ENCODE measurements at regions not wholly inside any gene's neighbourhood (a gene's known extent, or its start where the extent isn't known, plus 50 kb on each side); places are given as distances from the start of the nearest gene placed in this dataset.

- H3K79me2 ChIP-seq (ENCODE audit: low read length), result no peaks in the 10 kb centered on the region
- peaks cover 27% of the 10 kb centered on the region for H3K27me3 ChIP-seq (ENCODE audit: low read length)
- no peak overlapping the region for H2AFZ ChIP-seq (ENCODE audit: low read length)
- no peak overlapping the region for H3K4me3 ChIP-seq (ENCODE audit: low read length)
- H4K20me1 ChIP-seq (ENCODE audit: low read length), result no peaks in the 10 kb centered on the region
- no peak overlapping the region for H3K9ac ChIP-seq (ENCODE audit: low read length)
- H3K4me1 ChIP-seq (ENCODE audit: insufficient read depth, low read length), result no peaks in the 10 kb centered on the region
- no TSS peak for BruUV-seq (replicated peaks)
- no peak for TF ChIP-seq EZH2phosphoT487 (IDR thresholded peaks at IDR 0.05; ENCODE audit: borderline replicate concordance, low read length)
- TF ChIP-seq, protein P1, sequence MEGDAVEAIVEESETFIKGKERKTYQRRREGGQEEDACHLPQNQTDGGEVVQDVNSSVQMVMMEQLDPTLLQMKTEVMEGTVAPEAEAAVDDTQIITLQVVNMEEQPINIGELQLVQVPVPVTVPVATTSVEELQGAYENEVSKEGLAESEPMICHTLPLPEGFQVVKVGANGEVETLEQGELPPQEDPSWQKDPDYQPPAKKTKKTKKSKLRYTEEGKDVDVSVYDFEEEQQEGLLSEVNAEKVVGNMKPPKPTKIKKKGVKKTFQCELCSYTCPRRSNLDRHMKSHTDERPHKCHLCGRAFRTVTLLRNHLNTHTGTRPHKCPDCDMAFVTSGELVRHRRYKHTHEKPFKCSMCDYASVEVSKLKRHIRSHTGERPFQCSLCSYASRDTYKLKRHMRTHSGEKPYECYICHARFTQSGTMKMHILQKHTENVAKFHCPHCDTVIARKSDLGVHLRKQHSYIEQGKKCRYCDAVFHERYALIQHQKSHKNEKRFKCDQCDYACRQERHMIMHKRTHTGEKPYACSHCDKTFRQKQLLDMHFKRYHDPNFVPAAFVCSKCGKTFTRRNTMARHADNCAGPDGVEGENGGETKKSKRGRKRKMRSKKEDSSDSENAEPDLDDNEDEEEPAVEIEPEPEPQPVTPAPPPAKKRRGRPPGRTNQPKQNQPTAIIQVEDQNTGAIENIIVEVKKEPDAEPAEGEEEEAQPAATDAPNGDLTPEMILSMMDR (conservative IDR thresholded peaks at IDR 0.05; ENCODE audit: low read depth, low read length), result no peak
- TF ChIP-seq EZH2 (IDR thresholded peaks at IDR 0.05; ENCODE audit: low read length, unreplicated experiment), result no peak
- POLR2A ChIA-PET (ENCODE audit: unreplicated experiment), result no interaction called here
- intact Hi-C loops (cut with micrococcal nuclease), result no loop called here
- no peaks in the 10 kb centered on the region for H3F3A ChIP-seq (ENCODE audit: low read length, unreplicated experiment)
- no peak for DNase-seq
- H3K9me2 ChIP-seq (replicated peaks; ENCODE audit: low read length), result no peaks in the 10 kb centered on the region
- no peak overlapping the region for H3K4me2 ChIP-seq (ENCODE audit: low read length)
- 0 out of 2 replicates have a peak, but pooled peaks cover 7% of the 10 kb centered on the region for H3K9me3 ChIP-seq (ENCODE audit: low read length)
- H3K36me3 ChIP-seq (ENCODE audit: low read depth, low read length), result no peaks in the 10 kb centered on the region
- CTCF ChIA-PET, result no interaction called here
- H3K27ac ChIP-seq (ENCODE audit: low read length), result no peak overlapping the region
- no peak for ATAC-seq
Measured at GRCh38 chr15:79230766-79231165, 51.8 kb upstream of the ANKRD34C start.

- no peak overlapping the region for H3K4me3 ChIP-seq (ENCODE audit: low read length)
- no peak overlapping the region for H3K4me2 ChIP-seq (ENCODE audit: low read length)
- no peaks in the 10 kb centered on the region for H3K4me1 ChIP-seq (ENCODE audit: insufficient read depth, low read length)
- no peak overlapping the region for H3K27ac ChIP-seq (ENCODE audit: low read length)
- BruUV-seq (replicated peaks), result no TSS peak
- no peak overlapping the region for H2AFZ ChIP-seq (ENCODE audit: low read length)
- H3K36me3 ChIP-seq (ENCODE audit: low read depth, low read length), result no peaks in the 10 kb centered on the region
- peaks cover 47% of the 10 kb centered on the region for H3K27me3 ChIP-seq (ENCODE audit: low read length)
- H3K9me2 ChIP-seq (replicated peaks; ENCODE audit: low read length), result no peaks in the 10 kb centered on the region
- no peak for DNase-seq
- H4K20me1 ChIP-seq (ENCODE audit: low read length), result no peaks in the 10 kb centered on the region
- TF ChIP-seq EZH2phosphoT487 (IDR thresholded peaks at IDR 0.05; ENCODE audit: borderline replicate concordance, low read length) (no peak), EZH2 (IDR thresholded peaks at IDR 0.05; ENCODE audit: low read length, unreplicated experiment) (no peak)
- TF ChIP-seq, protein P1 (conservative IDR thresholded peaks at IDR 0.05; ENCODE audit: low read depth, low read length), result no peak
- no peak overlapping the region for H3K9ac ChIP-seq (ENCODE audit: low read length)
- intact Hi-C loops (cut with micrococcal nuclease), result no loop called here
- no peak for ATAC-seq
- H3K9me3 ChIP-seq (ENCODE audit: low read length), result no peaks in the 10 kb centered on the region
- H3F3A ChIP-seq (ENCODE audit: low read length, unreplicated experiment), result no peaks in the 10 kb centered on the region
- no peaks in the 10 kb centered on the region for H3K79me2 ChIP-seq (ENCODE audit: low read length)
- POLR2A ChIA-PET (ENCODE audit: unreplicated experiment), result no interaction called here
- CTCF ChIA-PET, result no interaction called here
Measured at GRCh38 chr15:79222808-79223207, 59.7 kb upstream of the ANKRD34C start.

GRCh38 chr15:79221696-79222095, 60.8 kb upstream of the ANKRD34C start:
- ChIA-PET CTCF (no interaction called here), POLR2A (ENCODE audit: unreplicated experiment) (no interaction called here)
- Histone ChIP-seq H3K79me2 (ENCODE audit: low read length) (no peaks in the 10 kb centered on the region), H3K9me3 (ENCODE audit: low read length) (no peaks in the 10 kb centered on the region), H3K9me2 (replicated peaks; ENCODE audit: low read length) (no peaks in the 10 kb centered on the region), H3K4me3 (ENCODE audit: low read length) (no peak overlapping the region), H3K27me3 (ENCODE audit: low read length) (peaks cover 57% of the 10 kb centered on the region), H3K4me1 (ENCODE audit: insufficient read depth, low read length) (no peaks in the 10 kb centered on the region), H3F3A (ENCODE audit: low read length, unreplicated experiment) (no peaks in the 10 kb centered on the region), H3K36me3 (ENCODE audit: low read depth, low read length) (no peaks in the 10 kb centered on the region), H3K9ac (ENCODE audit: low read length) (no peak overlapping the region), H3K27ac (ENCODE audit: low read length) (no peak overlapping the region), H4K20me1 (ENCODE audit: low read length) (no peaks in the 10 kb centered on the region), H2AFZ (ENCODE audit: low read length) (no peak overlapping the region), H3K4me2 (ENCODE audit: low read length) (no peak overlapping the region)
- DNase-seq (no peak), ATAC-seq (no peak)
- no TSS peak for BruUV-seq (replicated peaks)
- TF ChIP-seq EZH2 (IDR thresholded peaks at IDR 0.05; ENCODE audit: low read length, unreplicated experiment) (no peak), EZH2phosphoT487 (IDR thresholded peaks at IDR 0.05; ENCODE audit: borderline replicate concordance, low read length) (no peak)
- TF ChIP-seq, protein P1 (conservative IDR thresholded peaks at IDR 0.05; ENCODE audit: low read depth, low read length), result no peak
- intact Hi-C loops (cut with micrococcal nuclease), result no loop called here
